ENCODE measurements at regions not wholly inside any gene's neighbourhood (a gene's known extent, or its start where the extent isn't known, plus 50 kb on each side); places are given as distances from the start of the nearest gene placed in this dataset.

DNA sequence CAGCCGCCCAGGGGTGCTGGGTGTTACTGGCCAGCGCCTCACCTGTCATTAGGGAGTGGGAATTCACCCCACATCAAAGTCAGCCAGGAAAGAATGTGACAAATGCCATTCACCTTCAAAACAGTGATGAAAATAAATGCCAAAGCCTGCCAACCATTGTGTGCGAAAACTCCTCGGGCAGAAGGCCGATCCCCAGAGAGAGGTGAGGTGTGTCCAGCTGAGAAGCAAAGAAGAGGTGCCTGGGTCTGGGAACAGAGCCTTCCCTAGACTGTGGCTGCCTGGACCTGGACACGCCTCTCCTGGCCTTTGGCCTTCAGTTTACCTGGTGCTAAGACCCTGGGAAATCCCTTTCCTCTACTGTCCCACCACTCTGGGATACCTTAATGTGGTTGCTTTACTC, 142.7 kb downstream of the CYP26B1 start:
- TF ChIP-seq KLF5 (IDR thresholded peaks at IDR 0.05; ENCODE audit: partially characterized antibody) (no peak), PAX8 (IDR thresholded peaks at IDR 0.05) (no peak), NR2F1 (conservative IDR thresholded peaks at IDR 0.05) (no peak), BACH1 (IDR thresholded peaks at IDR 0.05; ENCODE audit: borderline replicate concordance) (no peak), PML (IDR thresholded peaks at IDR 0.05; ENCODE audit: low read length) (no peak), ZZZ3 (IDR thresholded peaks at IDR 0.05; ENCODE audit: control insufficient read depth, insufficient read length, low read depth) (no peak), ZNF207 (IDR thresholded peaks at IDR 0.05; ENCODE audit: borderline replicate concordance) (no peak)
- TF ChIP-seq, protein P1, sequence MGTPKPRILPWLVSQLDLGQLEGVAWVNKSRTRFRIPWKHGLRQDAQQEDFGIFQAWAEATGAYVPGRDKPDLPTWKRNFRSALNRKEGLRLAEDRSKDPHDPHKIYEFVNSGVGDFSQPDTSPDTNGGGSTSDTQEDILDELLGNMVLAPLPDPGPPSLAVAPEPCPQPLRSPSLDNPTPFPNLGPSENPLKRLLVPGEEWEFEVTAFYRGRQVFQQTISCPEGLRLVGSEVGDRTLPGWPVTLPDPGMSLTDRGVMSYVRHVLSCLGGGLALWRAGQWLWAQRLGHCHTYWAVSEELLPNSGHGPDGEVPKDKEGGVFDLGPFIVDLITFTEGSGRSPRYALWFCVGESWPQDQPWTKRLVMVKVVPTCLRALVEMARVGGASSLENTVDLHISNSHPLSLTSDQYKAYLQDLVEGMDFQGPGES (IDR thresholded peaks at IDR 0.05), result no peak
- TF ChIP-seq, protein P2, sequence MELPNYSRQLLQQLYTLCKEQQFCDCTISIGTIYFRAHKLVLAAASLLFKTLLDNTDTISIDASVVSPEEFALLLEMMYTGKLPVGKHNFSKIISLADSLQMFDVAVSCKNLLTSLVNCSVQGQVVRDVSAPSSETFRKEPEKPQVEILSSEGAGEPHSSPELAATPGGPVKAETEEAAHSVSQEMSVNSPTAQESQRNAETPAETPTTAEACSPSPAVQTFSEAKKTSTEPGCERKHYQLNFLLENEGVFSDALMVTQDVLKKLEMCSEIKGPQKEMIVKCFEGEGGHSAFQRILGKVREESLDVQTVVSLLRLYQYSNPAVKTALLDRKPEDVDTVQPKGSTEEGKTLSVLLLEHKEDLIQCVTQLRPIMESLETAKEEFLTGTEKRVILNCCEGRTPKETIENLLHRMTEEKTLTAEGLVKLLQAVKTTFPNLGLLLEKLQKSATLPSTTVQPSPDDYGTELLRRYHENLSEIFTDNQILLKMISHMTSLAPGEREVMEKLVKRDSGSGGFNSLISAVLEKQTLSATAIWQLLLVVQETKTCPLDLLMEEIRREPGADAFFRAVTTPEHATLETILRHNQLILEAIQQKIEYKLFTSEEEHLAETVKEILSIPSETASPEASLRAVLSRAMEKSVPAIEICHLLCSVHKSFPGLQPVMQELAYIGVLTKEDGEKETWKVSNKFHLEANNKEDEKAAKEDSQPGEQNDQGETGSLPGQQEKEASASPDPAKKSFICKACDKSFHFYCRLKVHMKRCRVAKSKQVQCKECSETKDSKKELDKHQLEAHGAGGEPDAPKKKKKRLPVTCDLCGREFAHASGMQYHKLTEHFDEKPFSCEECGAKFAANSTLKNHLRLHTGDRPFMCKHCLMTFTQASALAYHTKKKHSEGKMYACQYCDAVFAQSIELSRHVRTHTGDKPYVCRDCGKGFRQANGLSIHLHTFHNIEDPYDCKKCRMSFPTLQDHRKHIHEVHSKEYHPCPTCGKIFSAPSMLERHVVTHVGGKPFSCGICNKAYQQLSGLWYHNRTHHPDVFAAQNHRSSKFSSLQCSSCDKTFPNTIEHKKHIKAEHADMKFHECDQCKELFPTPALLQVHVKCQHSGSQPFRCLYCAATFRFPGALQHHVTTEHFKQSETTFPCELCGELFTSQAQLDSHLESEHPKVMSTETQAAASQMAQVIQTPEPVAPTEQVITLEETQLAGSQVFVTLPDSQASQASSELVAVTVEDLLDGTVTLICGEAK (IDR thresholded peaks at IDR 0.05; ENCODE audit: borderline replicate concordance), result no peak
- TF ChIP-seq, protein P3, sequence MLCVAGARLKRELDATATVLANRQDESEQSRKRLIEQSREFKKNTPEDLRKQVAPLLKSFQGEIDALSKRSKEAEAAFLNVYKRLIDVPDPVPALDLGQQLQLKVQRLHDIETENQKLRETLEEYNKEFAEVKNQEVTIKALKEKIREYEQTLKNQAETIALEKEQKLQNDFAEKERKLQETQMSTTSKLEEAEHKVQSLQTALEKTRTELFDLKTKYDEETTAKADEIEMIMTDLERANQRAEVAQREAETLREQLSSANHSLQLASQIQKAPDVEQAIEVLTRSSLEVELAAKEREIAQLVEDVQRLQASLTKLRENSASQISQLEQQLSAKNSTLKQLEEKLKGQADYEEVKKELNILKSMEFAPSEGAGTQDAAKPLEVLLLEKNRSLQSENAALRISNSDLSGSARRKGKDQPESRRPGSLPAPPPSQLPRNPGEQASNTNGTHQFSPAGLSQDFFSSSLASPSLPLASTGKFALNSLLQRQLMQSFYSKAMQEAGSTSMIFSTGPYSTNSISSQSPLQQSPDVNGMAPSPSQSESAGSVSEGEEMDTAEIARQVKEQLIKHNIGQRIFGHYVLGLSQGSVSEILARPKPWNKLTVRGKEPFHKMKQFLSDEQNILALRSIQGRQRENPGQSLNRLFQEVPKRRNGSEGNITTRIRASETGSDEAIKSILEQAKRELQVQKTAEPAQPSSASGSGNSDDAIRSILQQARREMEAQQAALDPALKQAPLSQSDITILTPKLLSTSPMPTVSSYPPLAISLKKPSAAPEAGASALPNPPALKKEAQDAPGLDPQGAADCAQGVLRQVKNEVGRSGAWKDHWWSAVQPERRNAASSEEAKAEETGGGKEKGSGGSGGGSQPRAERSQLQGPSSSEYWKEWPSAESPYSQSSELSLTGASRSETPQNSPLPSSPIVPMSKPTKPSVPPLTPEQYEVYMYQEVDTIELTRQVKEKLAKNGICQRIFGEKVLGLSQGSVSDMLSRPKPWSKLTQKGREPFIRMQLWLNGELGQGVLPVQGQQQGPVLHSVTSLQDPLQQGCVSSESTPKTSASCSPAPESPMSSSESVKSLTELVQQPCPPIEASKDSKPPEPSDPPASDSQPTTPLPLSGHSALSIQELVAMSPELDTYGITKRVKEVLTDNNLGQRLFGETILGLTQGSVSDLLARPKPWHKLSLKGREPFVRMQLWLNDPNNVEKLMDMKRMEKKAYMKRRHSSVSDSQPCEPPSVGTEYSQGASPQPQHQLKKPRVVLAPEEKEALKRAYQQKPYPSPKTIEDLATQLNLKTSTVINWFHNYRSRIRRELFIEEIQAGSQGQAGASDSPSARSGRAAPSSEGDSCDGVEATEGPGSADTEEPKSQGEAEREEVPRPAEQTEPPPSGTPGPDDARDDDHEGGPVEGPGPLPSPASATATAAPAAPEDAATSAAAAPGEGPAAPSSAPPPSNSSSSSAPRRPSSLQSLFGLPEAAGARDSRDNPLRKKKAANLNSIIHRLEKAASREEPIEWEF (IDR thresholded peaks at IDR 0.05; ENCODE audit: insufficient replicate concordance, low read depth, low read length), result no peak
- H3K9me3 ChIP-seq (replicated peaks; ENCODE audit: control insufficient read depth, insufficient read depth, low read length), result no peaks in the 10 kb centered on the region
- H2AFZ ChIP-seq (ENCODE audit: control insufficient read depth, low read depth, low read length), result no peak overlapping the region
- H3K4me2 ChIP-seq (ENCODE audit: control insufficient read depth, insufficient read depth), result no peak overlapping the region
- 18% methylated on average over 6 of the region's 6 CpGs for WGBS (ENCODE audit: insufficient coverage, insufficient replicate concordance, low lambda C conversion rate, missing lambda C conversion rate)
- no peak overlapping the region for H3K4me3 ChIP-seq
- no peaks in the 10 kb centered on the region for H4K20me1 ChIP-seq (ENCODE audit: control insufficient read depth, insufficient read depth)
- ChIA-PET POLR2A (no interaction called here), CTCF (no interaction called here), RAD21 (ENCODE audit: unreplicated experiment) (no interaction called here), SMC1A (ENCODE audit: uncharacterized antibody, unreplicated experiment) (no interaction called here)
- intact Hi-C loops (cut with micrococcal nuclease; ENCODE audit: unreplicated experiment) (no loop called here), in situ Hi-C loops (cut with MboI) (no loop called here)
- H3K9ac ChIP-seq (ENCODE audit: control insufficient read depth, insufficient read depth, low read length), result no peak overlapping the region
- no TSS peak for BruUV-seq (replicated peaks)
- H3K4me1 ChIP-seq (ENCODE audit: control insufficient read depth, insufficient read depth, low read length), result no peaks in the 10 kb centered on the region
- H3K79me2 ChIP-seq (ENCODE audit: control insufficient read depth, insufficient read depth, low read length), result no peaks in the 10 kb centered on the region
- no peaks in the 10 kb centered on the region; a peak in 2 of 4 replicates for H3K27me3 ChIP-seq (replicated peaks in 1 of 2; ENCODE audit: control insufficient read depth in 2 of 2, insufficient read depth in 2 of 2, low read length in 1 of 2)
- ATAC-seq, result no peak
- FAIRE-seq, result no peak
- no peak overlapping the region for H3K27ac ChIP-seq (ENCODE audit: control insufficient read depth, insufficient read depth)
- DNase-seq (ENCODE audit: low read depth, low spot score), result no peak
- no peaks in the 10 kb centered on the region for H3K36me3 ChIP-seq (ENCODE audit: control insufficient read depth in 2 of 2, insufficient read depth in 2 of 2, low read length in 1 of 2)

Measured in GM12878 (cell line).